CD4-positive, alpha-beta T cell (primary cell): ENCODE measurements at regions not wholly inside any gene's neighbourhood (a gene's known extent, or its start where the extent isn't known, plus 50 kb on each side); places are given as distances from the start of the nearest gene placed in this dataset.
"Not testable (repeated sequence)": the region's sequence is repeated elsewhere in the genome, so short reads cannot be mapped to it uniquely, and the experiment has no call there.

Source experiments
- ATAC-seq: fragments of 200-7000 bp; cut with Tn5 transposase; one replicate; pipeline ENCODE4 v1.10.0; 2022; ENCODE audit warnings: mild to moderate bottlenecking; ENCODE audit not compliant: poor library complexity
- CTCF ChIA-PET: fragments of 350-600 bp; sonication (Branson Sonifier 250); formaldehyde crosslinking; loops from one replicate; lab custom pipeline; 2021; ENCODE audit warnings: antibody characterized with exemption, inconsistent platforms; lab: Charles Lee
- POLR2A ChIA-PET: fragments of 350-600 bp; sonication (Branson Sonifier 250); formaldehyde crosslinking; loops from one replicate; lab custom pipeline; 2021; ENCODE audit warnings: antibody characterized with exemption, inconsistent platforms; lab: Charles Lee
- DNase-seq, 14 experiments: peaks; one replicate each; pipeline ENCODE4 v3.0.0-alpha.2; 2013 to 2020; ENCODE audit warnings: mixed read lengths in 2 of 14
- H3K27ac ChIP-seq, 2 donors: one replicate each; pipeline versions ENCODE4 v1.5.1 to v1.7.0; 2013; ENCODE audit warnings: low read length in 2 of 2, low read depth in 1 of 2, mild to moderate bottlenecking in 1 of 2
- H3K27me3 ChIP-seq, 2 experiments: 1 replicate in 1 of 2; 2 replicates in 1 of 2; pipeline versions ENCODE4 v1.6.1 to v1.7.0; 2013; ENCODE audit warnings: low read length in 2 of 2, control low read depth in 1 of 2, mild to moderate bottlenecking in 1 of 2, moderate library complexity in 1 of 2; ENCODE audit not compliant: insufficient read depth in 2 of 2, control insufficient read depth in 1 of 2
- H3K36me3 ChIP-seq: one replicate; pipeline ENCODE4 v1.6.1; 2013; ENCODE audit warnings: low read length, control low read depth; ENCODE audit not compliant: insufficient read depth
- H3K4me1 ChIP-seq: one replicate; pipeline ENCODE4 v1.6.1; 2013; ENCODE audit warnings: low read length, control low read depth; ENCODE audit not compliant: insufficient read depth
- H3K4me3 ChIP-seq: one replicate; pipeline ENCODE4 v1.5.1; 2013; ENCODE audit warnings: mild to moderate bottlenecking, low read length, moderate library complexity
- H3K9me3 ChIP-seq, 2 experiments: 1 replicate in 1 of 2; 2 replicates in 1 of 2; pipeline versions ENCODE4 v1.6.1 to v1.7.0; 2013; ENCODE audit warnings: low read length in 2 of 2, mild to moderate bottlenecking in 2 of 2, control low read depth in 1 of 2, moderate library complexity in 1 of 2; ENCODE audit not compliant: control insufficient read depth in 1 of 2, insufficient read depth in 1 of 2
- H3K27ac Mint-ChIP-seq: one replicate; pipeline ENCODE4 v1.8.0; 2020; ENCODE audit warnings: mixed read lengths
- H3K27me3 Mint-ChIP-seq: one replicate; pipeline ENCODE4 v1.8.0; 2021; ENCODE audit warnings: mixed read lengths
- H3K36me3 Mint-ChIP-seq: one replicate; pipeline ENCODE4 v1.8.0; 2021; ENCODE audit warnings: low read depth, mixed read lengths
- H3K4me1 Mint-ChIP-seq: one replicate; pipeline ENCODE4 v1.8.0; 2021; ENCODE audit warnings: low read depth, mixed read lengths
- H3K4me3 Mint-ChIP-seq: one replicate; pipeline ENCODE4 v1.8.0; 2020; ENCODE audit warnings: mild to moderate bottlenecking, mixed read lengths
- H3K9me3 Mint-ChIP-seq: one replicate; pipeline ENCODE4 v1.8.0; 2020; ENCODE audit warnings: mixed read lengths
- CTCF ChIP-seq: fragments of 200-600 bp; IDR thresholded peaks from one replicate; pipeline ENCODE4 v1.8.0; 2022; ENCODE audit warnings: antibody characterized with exemption, mild to moderate bottlenecking
- intact Hi-C, 2 experiments: fragments of 100-400 bp; cut with DNase I in 1 of 2; cut with micrococcal nuclease in 1 of 2; formaldehyde crosslinking; loops; one replicate each; pipeline versions ENCODE4 v1.15.1 to v1.9.0; 2023 to 2025; cut with DNase I, micrococcal nuclease

- ATAC-seq (no peak), DNase-seq (no peak)
- H3K36me3 Mint-ChIP-seq = no peaks in the 10 kb centered on the region
- intact Hi-C loops = no loop called here
- H3K4me1 ChIP-seq = no peaks in the 10 kb centered on the region
- POLR2A ChIA-PET = no interaction called here
- no peaks in the 10 kb centered on the region for H3K4me1 Mint-ChIP-seq
- CTCF ChIA-PET = no interaction called here
- no peak overlapping the region for H3K27ac ChIP-seq
- H3K4me3 Mint-ChIP-seq = no peak overlapping the region
- no peak overlapping the region for H3K27ac Mint-ChIP-seq
- no peak for TF ChIP-seq CTCF
- peaks cover 10% of the 10 kb centered on the region for H3K27me3 Mint-ChIP-seq
- no peaks in the 10 kb centered on the region for H3K9me3 ChIP-seq
- peaks cover 0 to 5% of the 10 kb centered on the region in 2 experiments for H3K27me3 ChIP-seq
- H3K36me3 ChIP-seq = no peaks in the 10 kb centered on the region
- no peak overlapping the region for H3K4me3 ChIP-seq
- no peaks in the 10 kb centered on the region for H3K9me3 Mint-ChIP-seq
These were observed 169.4 kb downstream of the ALDH1A2 start for GRCh38 chr15:57896114-57896513.

GRCh38 chr15:57896899-57897298 lies 168.6 kb downstream of the ALDH1A2 start:
- DNase-seq, H3K4me3 Mint-ChIP-seq, POLR2A ChIA-PET, CTCF ChIA-PET, H3K9me3 Mint-ChIP-seq, H3K36me3 Mint-ChIP-seq, H3K4me1 Mint-ChIP-seq, H3K36me3 ChIP-seq, H3K4me3 ChIP-seq, H3K27ac ChIP-seq, ATAC-seq, intact Hi-C loops, H3K27me3 ChIP-seq, H3K27ac Mint-ChIP-seq, H3K9me3 ChIP-seq, H3K4me1 ChIP-seq: not testable (repeated sequence)
- peaks cover 12% of the 10 kb centered on the region for H3K27me3 Mint-ChIP-seq

GRCh38 chr15:57897870-57898269 lies 167.6 kb downstream of the ALDH1A2 start:
- Mint-ChIP-seq H3K4me3 (no peak overlapping the region), H3K27me3 (peaks cover 17% of the 10 kb centered on the region), H3K4me1 (no peaks in the 10 kb centered on the region), H3K36me3 (no peaks in the 10 kb centered on the region), H3K27ac (no peak overlapping the region), H3K9me3 (no peaks in the 10 kb centered on the region)
- Histone ChIP-seq H3K4me3 (no peak overlapping the region), H3K27ac (no peak overlapping the region), H3K27me3 (no peaks in the 10 kb centered on the region), H3K36me3 (no peaks in the 10 kb centered on the region), H3K9me3 (no peaks in the 10 kb centered on the region), H3K4me1 (no peaks in the 10 kb centered on the region)
- ChIA-PET POLR2A (no interaction called here), CTCF (no interaction called here)
- DNase-seq = no peak
- ATAC-seq = no peak
- intact Hi-C loops = no loop called here
- TF ChIP-seq CTCF = no peak

GRCh38 chr15:57902155-57902554 lies 163.4 kb downstream of the ALDH1A2 start:
- H3K27ac Mint-ChIP-seq = no peak overlapping the region
- no peaks in the 10 kb centered on the region for H3K9me3 ChIP-seq
- ATAC-seq (no peak), DNase-seq (no peak)
- no peak overlapping the region for H3K27ac ChIP-seq
- no peaks in the 10 kb centered on the region for H3K27me3 ChIP-seq
- TF ChIP-seq CTCF = no peak
- H3K36me3 Mint-ChIP-seq = no peaks in the 10 kb centered on the region
- peaks cover 43% of the 10 kb centered on the region for H3K27me3 Mint-ChIP-seq
- no peaks in the 10 kb centered on the region for H3K36me3 ChIP-seq
- intact Hi-C loops = no loop called here
- no peaks in the 10 kb centered on the region for H3K4me1 ChIP-seq
- ChIA-PET CTCF (no interaction called here), POLR2A (no interaction called here)
- no peak overlapping the region for H3K4me3 Mint-ChIP-seq
- H3K4me1 Mint-ChIP-seq = no peaks in the 10 kb centered on the region
- H3K4me3 ChIP-seq = no peak overlapping the region
- no peaks in the 10 kb centered on the region for H3K9me3 Mint-ChIP-seq
